GM21825 (cell line): ENCODE measurements at regions not wholly inside any gene's neighbourhood (a gene's known extent, or its start where the extent isn't known, plus 50 kb on each side); places are given as distances from the start of the nearest gene placed in this dataset.

Experiments used
- ATAC-seq: cut with Tn5 transposase; IDR thresholded peaks from one replicate; pipeline ENCODE4 v1.9.1; 2021; ENCODE audit warnings: mild to moderate bottlenecking, moderate library complexity; ENCODE audit not compliant: unreplicated experiment

DNA sequence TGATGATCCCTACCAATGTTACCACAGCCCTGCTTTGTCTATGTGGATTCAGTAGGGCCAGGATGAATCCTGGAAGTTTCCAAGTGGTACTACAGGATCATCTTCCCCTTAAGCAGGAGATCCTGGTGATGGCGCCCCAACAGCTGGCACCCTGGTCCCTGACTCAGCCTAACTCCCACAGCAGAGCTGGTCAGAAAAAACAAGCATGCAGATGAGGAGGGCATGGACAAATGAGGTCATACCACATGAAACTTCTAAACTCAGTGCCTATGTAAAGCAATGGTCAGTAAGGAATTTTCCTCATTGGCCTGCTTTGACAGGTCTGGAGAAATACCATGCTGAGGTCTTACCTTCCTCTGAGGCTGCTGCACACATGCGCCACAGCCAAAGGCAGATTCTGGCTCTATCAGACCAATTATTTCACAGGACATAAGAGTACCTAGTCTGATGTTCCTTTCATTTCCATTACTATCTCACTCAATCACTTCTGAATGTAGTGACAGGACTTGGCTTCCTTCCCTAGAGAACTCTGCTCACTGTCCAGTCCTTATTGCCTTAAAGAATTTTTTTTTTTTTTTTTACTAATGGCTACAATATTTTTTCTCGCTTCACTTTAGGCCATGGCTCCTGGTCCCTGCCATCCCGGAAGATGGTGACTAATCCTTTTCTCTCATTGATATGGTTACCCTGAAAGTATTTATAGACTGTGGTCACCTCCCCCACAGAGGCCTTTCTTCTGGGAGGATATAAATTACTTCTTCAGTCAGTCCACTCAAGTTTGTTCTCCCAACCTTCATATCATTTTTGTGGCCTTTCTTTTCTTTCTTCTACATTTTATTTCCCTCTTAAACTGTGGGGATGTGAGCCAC lies 525.2 kb upstream of the PSMD7 start:
- no peak for ATAC-seq

DNA sequence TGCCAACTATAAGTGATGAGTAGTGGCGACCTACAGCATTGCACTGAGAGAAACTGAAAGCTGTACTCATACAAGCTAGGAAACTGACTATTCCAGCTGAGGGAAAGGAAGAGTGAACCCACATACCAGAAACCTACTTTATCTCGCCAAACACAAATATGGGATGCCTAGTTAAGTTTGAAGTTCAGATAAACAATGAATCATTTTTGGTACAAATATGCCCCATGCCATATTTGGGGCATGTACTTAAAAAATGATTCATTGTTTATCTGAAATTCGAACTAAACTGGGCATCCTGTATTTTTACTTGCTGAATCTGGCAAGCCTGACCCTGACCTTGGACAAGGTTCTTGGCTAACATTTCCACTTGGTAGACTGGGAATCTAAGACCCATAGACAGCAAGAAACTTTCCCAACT lies 527.8 kb upstream of the PSMD7 start:
- ATAC-seq: no peak

DNA sequence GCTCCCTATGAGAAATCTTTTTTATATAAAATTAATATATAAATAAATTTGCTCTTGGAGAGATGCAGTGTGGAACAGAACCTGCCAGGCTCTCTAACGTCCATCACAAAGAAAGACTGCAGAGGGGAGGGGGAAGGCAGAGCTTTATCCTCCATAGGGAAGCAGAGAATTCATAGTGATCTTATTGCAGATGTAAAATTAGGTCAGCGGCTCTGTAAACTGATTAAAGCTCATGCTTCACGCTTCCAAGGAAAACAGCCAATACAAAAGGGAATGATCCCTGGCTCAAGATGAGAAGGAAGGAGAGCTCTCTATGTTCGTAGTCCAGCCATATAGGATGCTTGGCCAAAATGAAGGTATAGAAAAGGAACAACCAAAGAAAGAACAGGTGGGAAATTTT lies 532.3 kb upstream of the PSMD7 start:
- no peak for ATAC-seq

DNA sequence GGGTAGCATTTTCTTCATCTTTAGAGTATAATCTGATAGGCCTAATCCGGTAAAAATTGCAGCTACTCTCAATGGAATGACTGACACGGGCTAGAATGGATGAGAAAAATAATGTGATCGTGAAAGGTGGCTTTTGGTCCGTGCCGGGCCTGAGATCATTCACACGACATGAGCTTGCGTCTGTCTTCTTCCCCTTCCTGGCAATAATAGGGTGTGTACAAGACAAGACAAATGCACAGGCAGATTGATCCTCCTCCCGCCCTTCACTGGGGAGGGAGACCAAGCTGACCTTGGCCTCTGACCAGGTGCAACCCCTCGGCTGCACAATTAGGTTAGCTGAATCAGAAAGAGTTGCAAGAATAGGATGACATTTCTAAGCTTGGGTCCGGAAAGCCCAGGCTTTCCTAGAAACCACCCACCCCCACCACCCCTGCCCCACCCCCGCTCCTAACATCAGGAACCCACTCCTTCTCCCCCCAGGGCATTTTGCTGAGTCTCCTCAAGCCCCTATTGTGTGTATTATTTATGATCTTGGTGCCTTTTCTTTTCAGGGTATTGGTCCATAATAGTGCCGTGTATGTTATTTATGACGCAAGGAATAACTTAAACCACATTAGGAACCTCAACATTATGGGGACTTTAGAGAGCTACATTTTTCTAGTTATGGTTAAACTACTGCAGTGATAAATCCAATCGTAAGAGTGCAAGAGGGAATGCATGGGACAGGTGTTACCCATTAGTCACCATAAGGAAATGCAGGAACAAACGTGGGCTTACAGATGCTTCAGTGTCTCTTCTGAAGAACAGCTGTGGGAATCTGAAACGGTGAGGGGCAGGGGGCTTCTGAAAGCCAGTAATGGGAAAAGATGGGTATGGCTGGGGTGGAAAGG lies 540.1 kb upstream of the PSMD7 start:
- ATAC-seq: no peak

DNA sequence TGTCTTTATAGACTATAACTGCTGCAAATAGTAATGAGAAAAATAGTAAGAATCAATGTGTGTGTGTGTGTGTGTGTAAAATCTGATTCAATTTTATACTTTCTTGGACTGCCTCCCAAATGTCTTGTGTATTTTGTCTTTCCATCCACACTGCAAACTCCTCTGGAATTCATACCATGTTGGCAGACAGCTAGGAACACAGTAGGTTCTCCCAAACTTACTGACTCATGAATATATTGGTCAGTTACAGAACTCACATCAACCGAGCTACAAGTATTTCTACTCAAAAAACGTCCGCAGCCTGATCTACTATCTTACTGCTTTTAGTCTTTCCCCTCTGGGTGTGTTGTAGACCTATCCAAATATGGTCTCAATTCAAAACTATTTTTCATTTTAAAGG lies 542.7 kb upstream of the PSMD7 start:
- ATAC-seq: no peak

DNA sequence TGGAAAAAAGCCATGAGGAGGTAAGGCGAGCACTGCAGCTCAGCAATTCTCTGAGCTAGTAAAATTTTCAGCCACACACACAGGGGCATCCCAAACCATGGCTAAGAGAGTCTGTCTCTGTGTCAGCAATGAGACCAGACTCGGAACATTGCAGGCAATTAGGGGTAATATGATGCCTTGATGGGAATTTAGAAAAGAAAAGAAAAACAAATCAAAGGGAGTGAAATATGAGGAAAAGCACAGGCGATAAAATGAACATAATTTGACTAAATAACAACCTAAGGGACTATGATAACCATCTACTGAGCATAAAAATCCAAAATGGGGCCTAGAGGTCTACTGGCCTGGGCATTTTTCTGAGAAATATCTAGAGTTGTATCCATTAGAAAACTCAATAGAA lies 546.0 kb upstream of the PSMD7 start:
- ATAC-seq: no peak

DNA sequence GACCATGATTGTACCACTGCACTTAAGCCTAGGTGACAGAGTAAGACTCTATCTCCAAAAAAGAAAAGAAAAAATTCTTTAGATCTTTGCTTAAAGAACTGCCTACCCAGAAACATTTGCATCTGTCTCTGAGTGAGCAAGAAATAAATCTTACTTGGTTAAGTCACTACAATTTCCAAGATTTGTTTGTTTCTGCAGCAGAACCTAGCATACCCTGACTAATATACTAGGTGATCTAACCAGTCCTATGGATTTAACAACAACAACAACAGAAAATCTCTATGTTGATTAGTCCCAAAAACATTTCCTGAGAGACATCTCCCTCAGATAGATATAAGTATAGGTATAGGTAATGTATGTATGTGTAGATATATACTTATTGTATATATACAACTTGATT lies 549.3 kb upstream of the PSMD7 start:
- no peak for ATAC-seq

DNA sequence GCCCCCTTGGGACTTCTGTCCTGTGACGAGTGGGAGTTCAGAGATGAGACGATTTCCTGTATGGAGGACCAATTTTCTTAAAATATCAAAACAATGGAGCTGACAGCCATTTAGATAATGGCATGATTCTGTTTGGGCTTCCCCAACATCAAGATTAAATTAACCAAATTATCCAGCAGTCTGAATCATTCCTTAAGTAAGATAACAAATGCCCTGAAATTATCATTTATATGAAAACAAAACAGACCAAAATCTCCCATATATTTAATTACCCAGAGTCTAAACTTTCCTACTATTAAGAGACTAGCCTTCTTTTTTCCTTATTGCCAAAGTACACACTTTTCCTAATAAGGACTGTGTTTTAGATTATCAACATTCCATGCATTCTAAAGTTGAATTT lies 550.1 kb upstream of the PSMD7 start:
- no peak for ATAC-seq

DNA sequence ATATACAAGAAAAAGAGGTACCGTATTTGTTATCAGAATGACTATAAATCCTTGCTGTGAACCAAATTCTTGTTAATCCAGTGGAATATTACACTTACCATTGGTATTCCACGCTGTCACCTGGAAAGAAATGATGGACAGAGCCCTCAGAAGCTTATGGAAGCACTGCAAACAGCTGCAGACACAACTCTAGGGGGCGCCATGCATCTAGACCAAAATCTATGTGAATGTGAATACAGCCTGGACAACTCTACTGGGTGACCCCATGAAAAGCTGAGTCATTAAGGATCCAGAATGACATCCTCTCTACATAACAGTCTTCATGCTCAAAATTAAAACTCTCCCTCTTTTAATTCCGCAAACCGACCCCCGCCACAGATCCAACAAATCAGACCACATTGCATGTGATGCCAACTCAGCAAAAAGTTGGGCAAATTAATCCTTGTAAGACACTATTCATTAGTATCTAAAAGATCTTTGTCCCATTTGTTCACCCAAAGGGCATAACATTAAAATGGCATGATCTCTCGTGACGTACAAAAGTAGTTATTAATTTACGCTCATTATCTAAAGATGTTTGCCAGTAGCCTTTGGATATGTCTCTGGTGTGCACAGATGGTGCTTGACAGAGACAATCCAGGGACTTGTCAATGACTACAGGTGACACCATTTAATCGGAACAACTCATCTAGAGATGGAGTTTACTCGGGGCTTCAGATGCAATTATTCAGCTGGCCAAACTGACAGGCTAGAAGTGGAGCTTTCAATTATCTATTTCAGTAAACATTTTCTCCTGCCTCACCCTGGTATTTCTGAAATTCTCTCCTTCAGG lies 552.7 kb upstream of the PSMD7 start:
- no peak for ATAC-seq

DNA sequence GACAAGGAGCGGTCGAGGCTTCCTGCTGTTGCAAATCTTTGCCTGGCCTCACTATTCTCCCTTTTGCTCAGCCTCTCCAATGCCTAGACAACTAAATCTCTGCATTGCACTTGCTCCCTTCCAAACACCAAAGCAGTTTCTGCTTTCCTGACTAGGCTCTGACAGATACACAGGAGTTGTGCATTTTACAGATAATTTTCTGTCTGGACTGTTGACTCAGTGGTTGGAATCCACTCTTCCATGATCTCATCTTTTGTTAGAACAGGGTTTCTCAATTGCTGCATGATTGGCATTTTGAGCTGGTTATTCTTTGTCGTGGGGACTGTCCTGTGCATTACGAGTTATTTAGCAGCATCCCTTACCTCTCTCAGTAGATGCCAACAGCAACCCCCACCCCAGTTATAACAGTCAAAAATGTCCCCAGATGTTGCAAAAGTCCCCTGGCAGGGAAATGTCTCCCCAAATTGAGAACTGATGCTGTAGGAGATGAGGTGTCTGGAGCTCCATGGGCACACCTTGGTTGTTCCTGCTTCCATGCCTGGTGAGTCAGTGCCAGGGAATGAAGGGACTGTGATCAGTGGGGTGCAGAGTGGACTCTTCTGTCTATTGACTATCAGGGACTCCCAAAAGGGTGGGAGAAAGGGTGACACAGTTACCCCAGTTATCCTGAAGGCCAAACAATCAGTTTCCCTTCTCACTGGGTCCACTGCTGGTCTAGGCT lies 557.4 kb upstream of the PSMD7 start:
- ATAC-seq: no peak

DNA sequence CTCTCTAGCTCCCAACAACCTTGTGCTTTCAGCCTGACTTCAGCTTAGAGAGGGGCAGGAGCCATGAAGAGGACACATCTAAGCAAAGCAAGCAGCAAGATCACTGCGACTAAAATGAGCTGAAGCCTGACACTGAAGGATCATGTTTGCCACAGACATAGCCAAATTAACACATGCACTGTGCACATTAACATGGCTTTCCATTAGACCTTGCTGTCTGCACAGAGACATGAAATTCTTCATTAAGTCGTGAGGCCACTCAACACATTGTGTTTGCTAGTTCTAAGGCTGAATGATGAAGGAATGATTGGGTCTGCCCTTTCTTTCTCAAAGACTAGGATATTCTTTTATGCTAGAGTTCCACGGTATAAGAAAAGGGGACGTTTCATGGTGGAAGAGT lies 558.3 kb upstream of the PSMD7 start:
- ATAC-seq: no peak

DNA sequence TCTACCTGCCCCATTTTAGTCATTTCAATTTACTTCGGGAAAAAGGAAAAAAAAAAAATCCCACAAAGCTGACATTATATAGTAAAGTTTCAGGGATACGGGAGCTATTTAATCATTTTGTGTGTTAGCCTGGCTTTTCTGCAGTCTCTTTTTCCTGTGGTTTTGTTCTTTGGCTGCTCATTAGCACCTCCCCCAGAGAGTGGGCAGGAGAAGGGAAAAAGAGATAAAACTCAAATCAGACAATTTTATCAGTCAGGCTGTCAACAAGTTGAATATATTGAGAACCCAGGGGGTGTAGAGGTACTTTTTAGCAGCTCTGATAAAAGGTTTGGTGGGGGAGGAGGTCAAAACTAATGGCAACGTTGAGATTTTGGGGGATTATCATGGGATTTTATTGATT lies 559.0 kb upstream of the PSMD7 start:
- ATAC-seq: no peak

DNA sequence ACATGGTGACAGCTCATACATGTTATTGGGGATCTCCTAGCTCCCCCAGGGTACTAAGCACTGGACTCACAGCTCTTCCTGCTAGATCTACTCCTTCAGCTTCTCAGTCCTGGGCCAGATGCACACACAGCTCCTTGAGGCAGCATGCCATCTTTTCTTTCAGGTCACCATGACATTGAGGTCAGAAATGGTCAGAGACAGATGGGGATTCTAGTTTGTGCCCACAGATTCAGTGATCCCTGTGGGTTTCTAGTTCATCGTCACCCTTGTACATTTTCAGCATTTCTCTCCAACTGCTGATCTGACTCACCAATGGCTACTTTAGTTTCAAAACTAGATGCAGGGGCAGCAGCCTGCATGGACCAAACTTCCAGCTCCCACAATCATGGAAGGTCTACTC lies 560.7 kb upstream of the PSMD7 start:
- ATAC-seq: no peak

DNA sequence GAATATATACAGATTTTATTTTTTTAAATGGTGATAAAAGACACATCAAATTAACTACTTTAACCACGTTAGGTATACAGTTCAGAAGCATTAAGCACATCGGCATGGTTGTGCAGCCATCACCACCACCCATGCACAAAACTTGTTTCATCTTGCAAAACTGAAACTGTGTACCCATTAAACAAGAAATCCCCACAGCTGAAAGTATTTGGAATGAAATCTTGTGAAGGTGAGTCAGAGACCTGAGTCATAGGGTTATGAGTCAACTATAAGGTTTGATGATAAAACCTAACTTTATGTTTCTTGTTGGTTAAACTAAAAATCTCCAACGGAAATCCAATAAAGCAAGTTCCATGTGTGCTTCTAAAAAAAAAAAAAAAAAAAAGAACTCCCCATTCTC lies 561.6 kb upstream of the PSMD7 start:
- peak; percentile 64 for ATAC-seq

DNA sequence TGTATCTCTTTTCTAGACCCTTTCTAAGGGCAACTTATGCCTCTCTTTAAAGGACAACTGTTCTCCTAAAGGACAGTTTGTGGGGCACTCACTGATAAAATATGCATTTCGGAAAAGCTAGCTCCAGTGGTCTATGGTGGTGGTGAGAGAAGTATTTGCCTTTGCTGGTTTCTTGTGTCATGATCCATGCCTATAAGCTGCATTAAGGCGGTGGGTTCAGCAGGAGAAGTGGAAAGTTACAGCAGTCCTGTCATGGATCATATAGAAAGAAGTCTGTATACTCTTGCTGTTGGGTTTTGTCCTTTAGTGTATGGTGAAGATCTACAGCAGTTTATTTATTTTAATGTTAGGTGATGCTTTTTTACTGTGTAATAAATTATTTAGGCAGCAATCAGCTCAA lies 563.9 kb upstream of the PSMD7 start:
- ATAC-seq: no peak

DNA sequence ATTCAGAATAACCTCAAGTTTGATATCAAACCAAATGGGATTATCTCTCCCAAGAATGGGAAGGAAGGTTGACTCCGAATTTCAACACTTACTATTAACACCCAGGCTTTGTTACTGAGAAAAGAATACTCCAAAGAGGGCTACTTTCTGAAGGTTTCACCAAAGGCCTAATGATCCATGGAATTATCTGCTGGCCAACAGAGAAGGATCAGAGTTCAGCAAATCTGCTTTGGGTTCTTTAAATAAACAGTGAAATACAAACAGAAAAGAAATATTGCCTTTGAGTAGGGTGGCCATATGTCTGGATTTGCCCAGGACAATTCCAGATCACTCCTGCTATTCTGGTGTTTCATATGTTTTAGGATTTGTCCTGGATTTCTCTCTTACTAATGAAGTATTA lies 564.5 kb upstream of the PSMD7 start:
- no peak for ATAC-seq

DNA sequence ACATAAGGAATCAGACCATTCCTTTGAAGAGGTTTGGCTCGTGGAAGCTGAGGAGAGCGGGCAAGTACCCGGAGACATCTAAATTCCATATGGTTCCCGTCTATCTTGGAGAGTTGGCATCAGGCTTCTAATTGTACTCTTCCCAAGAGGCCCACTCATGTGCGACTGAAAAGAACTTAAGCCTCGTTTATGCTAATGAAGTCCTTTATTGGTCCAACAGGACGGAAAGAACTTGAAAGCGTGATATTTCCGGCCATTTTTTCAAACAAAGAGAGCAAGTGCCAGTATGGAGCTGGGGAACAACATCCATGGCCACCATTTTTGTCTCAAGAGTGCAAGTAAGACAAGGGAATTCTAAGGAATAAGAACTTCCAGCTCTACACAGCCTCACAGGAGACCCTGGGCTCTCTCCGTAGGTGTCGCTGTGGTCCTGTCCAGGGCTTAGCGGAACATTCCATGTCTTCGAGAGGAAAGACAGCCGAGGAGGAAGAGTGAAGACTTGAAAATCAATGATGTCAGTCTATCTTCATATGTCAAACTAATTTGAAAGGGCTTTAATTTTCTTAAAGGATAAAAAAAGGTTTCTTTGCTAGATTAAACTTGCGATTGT lies 566.0 kb upstream of the PSMD7 start:
- no peak for ATAC-seq

DNA sequence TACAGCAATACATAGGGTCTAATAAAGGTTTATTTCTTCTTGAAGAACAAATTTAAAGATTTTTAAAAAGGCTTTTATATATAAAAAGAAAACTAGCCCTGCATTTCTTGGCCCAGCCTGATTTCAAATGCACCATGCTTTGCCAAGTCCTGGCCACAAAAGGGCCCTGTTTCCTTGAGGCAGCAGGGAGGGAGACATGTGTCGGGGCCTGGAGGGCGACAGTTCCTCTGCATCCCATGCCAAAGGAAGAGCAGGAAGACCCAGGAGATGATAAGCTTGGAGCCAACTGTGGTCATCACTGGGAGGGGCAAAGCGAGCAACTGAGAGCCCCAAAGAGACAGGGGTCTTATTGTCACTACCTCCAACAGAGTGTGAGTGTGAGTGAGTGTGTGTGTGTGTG lies 571.5 kb upstream of the PSMD7 start:
- ATAC-seq: no peak

DNA sequence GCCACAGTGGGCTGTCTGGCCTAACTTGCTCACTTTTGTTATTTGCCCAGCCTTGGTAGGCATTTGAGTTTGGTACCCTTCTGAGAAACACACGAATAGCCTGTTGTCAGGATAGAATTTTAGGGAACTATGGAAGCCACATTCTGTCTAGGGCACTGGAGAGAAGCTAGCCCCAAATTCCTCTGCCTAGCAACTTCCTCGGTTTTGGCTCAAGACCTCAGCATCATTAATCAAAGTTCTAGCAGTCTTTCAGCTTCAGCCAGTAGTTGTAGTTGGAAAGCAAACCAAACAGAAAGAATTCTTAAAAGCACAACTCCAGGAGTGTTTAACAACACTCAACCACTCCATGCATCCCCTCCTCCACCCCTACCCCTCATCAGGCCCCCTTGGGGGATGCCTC lies 572.1 kb upstream of the PSMD7 start:
- no peak for ATAC-seq

DNA sequence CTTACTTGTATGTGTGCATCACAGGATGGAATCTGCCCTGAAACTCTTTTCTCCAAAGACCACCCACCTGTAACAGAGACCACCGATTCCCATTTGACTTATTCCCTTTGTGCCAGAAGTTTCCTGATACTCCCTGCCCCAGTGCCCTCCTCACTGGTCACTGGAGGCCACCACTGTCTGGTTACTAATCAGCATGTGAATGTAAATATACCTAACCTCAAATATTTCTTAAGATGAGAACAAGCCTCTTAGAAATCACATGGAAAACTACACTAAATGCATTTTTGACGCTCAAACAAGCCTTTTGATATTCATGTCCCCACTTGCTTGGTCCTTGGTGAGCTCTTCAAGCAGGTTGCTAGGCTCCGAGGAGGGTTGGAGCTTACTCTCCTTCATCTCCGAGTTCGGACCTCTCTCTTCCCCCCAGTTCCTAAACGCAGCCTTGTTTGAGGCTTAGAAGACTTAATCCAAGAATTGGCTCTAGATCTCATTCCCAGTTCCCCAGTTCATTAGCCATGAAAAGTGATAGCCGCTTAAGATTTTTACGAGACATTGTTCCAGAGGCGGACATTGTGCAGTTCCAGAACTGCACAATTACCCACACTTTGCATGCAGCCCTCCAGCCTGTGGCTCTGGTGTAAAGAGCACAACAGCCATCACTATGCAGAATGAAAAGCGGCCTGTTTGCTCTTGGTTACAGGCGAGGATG lies 579.2 kb upstream of the PSMD7 start:
- no peak for ATAC-seq
